ENCODE measurements at regions not wholly inside any gene's neighbourhood (a gene's known extent, or its start where the extent isn't known, plus 50 kb on each side); places are given as distances from the start of the nearest gene placed in this dataset.

GRCh38 chr20:60331688-60332300 is 373.6 kb downstream of the CDH26 start:
- no peak for TF ChIP-seq CTCF (IDR thresholded peaks at IDR 0.05; ENCODE audit: insufficient read depth, low read length)
- TF ChIP-seq POLR2AphosphoS5 (IDR thresholded peaks at IDR 0.05; ENCODE audit: low read depth): no peak

All from HL-60 (cell line).